GM08714 (cell line): ENCODE measurements at regions not wholly inside any gene's neighbourhood (a gene's known extent, or its start where the extent isn't known, plus 50 kb on each side); places are given as distances from the start of the nearest gene placed in this dataset.

Experiments used
- H3K4me3 ChIP-seq: fragments of 200-500 bp; sonication (Bioruptor generic); 2 replicates; pipeline ENCODE4 v1.5.1; 2014; ENCODE audit warnings: mild to moderate bottlenecking, low read length, inconsistent platforms
- ZNF274 ChIP-seq: IDR thresholded peaks from 2 replicates; pipeline ENCODE4 v1.6.1; 2012; ENCODE audit warnings: mild to moderate bottlenecking, low read depth, low read length

DNA sequence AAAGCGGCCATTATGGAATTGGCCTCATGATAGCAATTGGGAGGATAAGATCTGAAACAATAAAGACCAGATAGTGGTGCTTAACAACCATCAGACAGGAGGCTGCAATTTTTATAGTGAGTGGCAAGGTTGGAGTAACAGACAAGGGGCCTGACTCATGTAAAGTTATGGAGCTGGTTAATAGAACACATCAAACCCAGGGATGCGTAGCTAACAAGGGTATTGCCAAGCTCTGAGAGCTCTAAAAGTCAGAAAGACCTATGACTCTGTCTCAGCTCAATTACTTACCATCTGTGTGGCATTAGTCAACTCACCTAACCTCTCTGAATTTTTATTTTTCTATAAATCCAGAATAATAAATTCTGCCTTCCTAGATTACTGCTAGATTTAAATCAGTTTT is 1731.5 kb upstream of the FLRT2 start:
- no peak for TF ChIP-seq ZNF274
- no peak overlapping the region for H3K4me3 ChIP-seq

DNA sequence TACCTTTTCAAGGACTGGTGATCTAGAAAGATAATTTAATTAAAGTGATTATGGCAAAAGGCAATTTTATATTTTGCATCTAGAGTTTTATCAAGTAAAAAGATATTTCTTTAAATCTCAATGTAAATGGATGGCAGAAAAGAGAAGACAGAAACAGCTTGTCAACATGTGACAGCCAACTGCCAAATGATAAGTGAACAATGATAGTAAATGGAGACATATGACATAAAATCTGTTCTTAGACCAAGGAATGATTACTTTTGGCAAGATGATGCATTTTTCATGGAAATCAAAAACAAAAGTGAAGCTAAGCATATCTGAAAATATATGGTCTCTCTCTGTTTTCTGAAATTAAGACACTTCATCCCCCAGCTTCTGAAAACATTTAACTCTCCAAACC is 1730.7 kb upstream of the FLRT2 start:
- no peak for TF ChIP-seq ZNF274
- no peak overlapping the region for H3K4me3 ChIP-seq

DNA sequence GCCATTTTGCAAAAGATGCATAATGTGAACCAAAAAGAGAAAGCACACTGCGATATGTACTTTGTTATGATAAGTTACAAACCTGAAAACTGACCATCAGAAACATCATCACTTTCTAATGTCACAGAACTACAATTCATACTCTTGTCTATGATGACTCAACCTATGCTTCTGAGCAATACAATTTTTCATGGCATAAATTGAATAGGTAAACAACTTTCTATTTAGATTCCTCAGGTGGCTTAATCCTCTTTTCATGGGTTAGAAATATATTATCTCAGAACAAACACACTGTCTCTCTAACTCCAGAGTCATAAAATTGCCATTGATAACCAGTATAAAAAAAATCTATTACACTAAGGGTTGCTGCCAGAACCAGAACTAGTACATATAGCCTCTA is 1715.0 kb upstream of the FLRT2 start:
- H3K4me3 ChIP-seq, result no peak overlapping the region
- no peak for TF ChIP-seq ZNF274

DNA sequence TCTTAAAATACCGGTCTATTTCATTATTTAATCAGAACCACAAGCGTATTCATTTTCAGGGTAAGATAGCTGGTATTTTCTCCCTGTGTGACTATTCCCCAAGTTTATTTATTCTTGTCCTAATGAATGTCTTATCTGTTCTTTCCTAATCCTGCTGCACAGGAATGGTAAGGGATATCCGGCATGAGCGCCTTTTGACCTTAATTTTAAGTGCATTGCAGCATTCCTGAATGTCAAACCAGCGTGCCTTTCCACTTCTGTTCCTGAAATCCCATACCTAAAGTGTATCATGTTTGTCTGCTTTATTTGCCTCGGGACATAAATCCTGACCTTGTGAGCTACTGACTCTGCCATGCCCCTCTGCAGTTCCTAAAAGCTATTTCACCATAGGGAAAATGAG is 1713.2 kb upstream of the FLRT2 start:
- no peak for TF ChIP-seq ZNF274
- no peak overlapping the region for H3K4me3 ChIP-seq

DNA sequence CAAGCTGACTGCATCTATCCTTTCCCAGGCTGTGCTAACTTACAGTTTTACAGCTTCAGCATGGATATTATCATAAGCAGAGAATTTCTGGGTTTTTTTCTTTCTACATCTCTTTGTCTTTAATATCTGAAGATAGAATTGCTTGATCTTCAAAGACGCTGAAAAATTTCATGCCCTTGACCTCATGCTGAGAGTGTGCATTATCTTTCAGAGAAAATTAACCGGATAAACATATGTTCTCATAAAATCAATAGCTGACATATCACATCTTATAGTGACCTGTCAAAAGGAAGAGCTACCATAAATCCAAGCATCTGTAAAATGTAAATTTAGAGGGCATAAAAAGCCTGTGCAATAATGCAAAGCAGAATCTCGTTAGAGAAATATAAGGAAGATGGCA is 1704.1 kb upstream of the FLRT2 start:
- TF ChIP-seq ZNF274, result no peak
- H3K4me3 ChIP-seq, result no peak overlapping the region

GRCh38 chr14:83826838-83827237 is 1703.1 kb upstream of the FLRT2 start:
- no peak overlapping the region for H3K4me3 ChIP-seq
- no peak for TF ChIP-seq ZNF274

DNA sequence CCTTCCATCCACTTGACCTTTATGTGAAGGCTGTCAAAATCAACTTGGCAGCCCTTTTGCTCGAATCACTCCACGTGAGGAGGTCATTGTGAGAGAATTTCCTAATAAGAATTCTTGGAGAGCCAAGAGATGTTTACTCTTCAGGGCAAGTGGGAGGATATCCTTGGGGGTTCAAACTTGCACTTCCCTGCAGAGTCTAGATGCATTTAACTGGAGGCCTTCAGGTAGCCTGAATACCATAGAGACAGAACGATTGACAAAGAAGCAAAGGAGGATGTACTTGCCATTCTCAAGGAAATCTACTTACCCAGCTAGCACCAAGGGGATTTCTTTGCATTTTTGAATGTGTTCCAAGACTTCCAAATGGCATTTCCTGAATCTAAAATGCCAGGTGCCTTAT is 1702.6 kb upstream of the FLRT2 start:
- H3K4me3 ChIP-seq, result no peak overlapping the region
- TF ChIP-seq ZNF274, result no peak

GRCh38 chr14:83828406-83828805 is 1701.5 kb upstream of the FLRT2 start:
- H3K4me3 ChIP-seq, result no peak overlapping the region
- TF ChIP-seq ZNF274, result no peak

- no peak overlapping the region for H3K4me3 ChIP-seq
- TF ChIP-seq ZNF274, result no peak
Measured at GRCh38 chr14:83830316-83830715, 1699.6 kb upstream of the FLRT2 start.

GRCh38 chr14:83838226-83838625 is 1691.7 kb upstream of the FLRT2 start:
- TF ChIP-seq ZNF274, result no peak
- H3K4me3 ChIP-seq, result no peak overlapping the region

- H3K4me3 ChIP-seq, result no peak overlapping the region
- no peak for TF ChIP-seq ZNF274
Measured at GRCh38 chr14:83842547-83842946, 1687.4 kb upstream of the FLRT2 start.

DNA sequence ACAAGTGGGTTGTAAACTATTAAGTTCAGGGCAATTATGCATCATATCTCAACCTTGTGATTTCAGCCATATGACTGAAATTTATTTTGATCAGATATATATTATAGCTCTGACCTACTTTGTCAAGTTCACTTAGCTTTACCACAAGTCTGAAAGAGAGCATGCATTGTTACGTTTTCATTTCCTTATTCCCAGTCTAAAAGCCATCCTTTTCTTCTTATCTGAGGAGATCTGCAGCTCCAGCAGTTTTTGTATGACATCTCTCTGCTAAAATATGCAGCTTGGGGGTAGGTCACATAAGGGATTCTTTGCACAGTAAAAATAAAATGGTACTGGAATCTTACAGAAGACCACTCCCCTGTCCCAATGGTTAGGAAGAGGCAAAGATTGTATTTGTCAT is 1682.8 kb upstream of the FLRT2 start:
- no peak overlapping the region for H3K4me3 ChIP-seq
- TF ChIP-seq ZNF274, result no peak

- no peak for TF ChIP-seq ZNF274
- H3K4me3 ChIP-seq, result no peak overlapping the region
Measured at GRCh38 chr14:83850092-83850491, 1679.9 kb upstream of the FLRT2 start.

- TF ChIP-seq ZNF274, result no peak
- H3K4me3 ChIP-seq, result no peak overlapping the region
Measured at GRCh38 chr14:83856334-83856733, 1673.6 kb upstream of the FLRT2 start.

GRCh38 chr14:83860631-83861155 is 1669.3 kb upstream of the FLRT2 start:
- H3K4me3 ChIP-seq, result no peak overlapping the region
- TF ChIP-seq ZNF274, result no peak

- no peak overlapping the region for H3K4me3 ChIP-seq
- TF ChIP-seq ZNF274, result no peak
Measured at GRCh38 chr14:83863042-83863774, 1666.7 kb upstream of the FLRT2 start.
